ENCODE measurements at regions not wholly inside any gene's neighbourhood (a gene's known extent, or its start where the extent isn't known, plus 50 kb on each side); places are given as distances from the start of the nearest gene placed in this dataset.

GRCh38 chr5:142388696-142389095, 63.9 kb upstream of the SPRY4 start:
- TF ChIP-seq, protein P1, sequence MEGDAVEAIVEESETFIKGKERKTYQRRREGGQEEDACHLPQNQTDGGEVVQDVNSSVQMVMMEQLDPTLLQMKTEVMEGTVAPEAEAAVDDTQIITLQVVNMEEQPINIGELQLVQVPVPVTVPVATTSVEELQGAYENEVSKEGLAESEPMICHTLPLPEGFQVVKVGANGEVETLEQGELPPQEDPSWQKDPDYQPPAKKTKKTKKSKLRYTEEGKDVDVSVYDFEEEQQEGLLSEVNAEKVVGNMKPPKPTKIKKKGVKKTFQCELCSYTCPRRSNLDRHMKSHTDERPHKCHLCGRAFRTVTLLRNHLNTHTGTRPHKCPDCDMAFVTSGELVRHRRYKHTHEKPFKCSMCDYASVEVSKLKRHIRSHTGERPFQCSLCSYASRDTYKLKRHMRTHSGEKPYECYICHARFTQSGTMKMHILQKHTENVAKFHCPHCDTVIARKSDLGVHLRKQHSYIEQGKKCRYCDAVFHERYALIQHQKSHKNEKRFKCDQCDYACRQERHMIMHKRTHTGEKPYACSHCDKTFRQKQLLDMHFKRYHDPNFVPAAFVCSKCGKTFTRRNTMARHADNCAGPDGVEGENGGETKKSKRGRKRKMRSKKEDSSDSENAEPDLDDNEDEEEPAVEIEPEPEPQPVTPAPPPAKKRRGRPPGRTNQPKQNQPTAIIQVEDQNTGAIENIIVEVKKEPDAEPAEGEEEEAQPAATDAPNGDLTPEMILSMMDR (IDR thresholded peaks at IDR 0.05 in 2 of 3, conservative IDR thresholded peaks at IDR 0.05 in 1 of 3; ENCODE audit: insufficient read depth in 2 of 3, low read depth in 1 of 3, low read length in 3 of 3), result no peak
- TF ChIP-seq TCF7L2 (IDR thresholded peaks at IDR 0.05; ENCODE audit: low read depth, low read length) (no peak), POLR2A (conservative IDR thresholded peaks at IDR 0.05) (no peak), MTA2 (IDR thresholded peaks at IDR 0.05; ENCODE audit: low read depth) (no peak), HOXB6 (CRISPR knock-in tag; IDR thresholded peaks at IDR 0.05; ENCODE audit: borderline replicate concordance) (no peak)
- TF ChIP-seq, protein P2, sequence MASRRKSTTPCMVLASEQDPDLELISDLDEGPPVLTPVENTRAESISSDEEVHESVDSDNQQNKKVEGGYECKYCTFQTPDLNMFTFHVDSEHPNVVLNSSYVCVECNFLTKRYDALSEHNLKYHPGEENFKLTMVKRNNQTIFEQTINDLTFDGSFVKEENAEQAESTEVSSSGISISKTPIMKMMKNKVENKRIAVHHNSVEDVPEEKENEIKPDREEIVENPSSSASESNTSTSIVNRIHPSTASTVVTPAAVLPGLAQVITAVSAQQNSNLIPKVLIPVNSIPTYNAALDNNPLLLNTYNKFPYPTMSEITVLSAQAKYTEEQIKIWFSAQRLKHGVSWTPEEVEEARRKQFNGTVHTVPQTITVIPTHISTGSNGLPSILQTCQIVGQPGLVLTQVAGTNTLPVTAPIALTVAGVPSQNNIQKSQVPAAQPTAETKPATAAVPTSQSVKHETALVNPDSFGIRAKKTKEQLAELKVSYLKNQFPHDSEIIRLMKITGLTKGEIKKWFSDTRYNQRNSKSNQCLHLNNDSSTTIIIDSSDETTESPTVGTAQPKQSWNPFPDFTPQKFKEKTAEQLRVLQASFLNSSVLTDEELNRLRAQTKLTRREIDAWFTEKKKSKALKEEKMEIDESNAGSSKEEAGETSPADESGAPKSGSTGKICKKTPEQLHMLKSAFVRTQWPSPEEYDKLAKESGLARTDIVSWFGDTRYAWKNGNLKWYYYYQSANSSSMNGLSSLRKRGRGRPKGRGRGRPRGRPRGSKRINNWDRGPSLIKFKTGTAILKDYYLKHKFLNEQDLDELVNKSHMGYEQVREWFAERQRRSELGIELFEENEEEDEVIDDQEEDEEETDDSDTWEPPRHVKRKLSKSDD (conservative IDR thresholded peaks at IDR 0.05; ENCODE audit: low read length), result no peak
- TF ChIP-seq, protein P3, sequence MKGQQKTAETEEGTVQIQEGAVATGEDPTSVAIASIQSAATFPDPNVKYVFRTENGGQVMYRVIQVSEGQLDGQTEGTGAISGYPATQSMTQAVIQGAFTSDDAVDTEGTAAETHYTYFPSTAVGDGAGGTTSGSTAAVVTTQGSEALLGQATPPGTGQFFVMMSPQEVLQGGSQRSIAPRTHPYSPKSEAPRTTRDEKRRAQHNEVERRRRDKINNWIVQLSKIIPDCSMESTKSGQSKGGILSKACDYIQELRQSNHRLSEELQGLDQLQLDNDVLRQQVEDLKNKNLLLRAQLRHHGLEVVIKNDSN (CRISPR knock-in tag; IDR thresholded peaks at IDR 0.05), result no peak

All from K562 (cell line).